K562 (cell line): ENCODE measurements at regions not wholly inside any gene's neighbourhood (a gene's known extent, or its start where the extent isn't known, plus 50 kb on each side); places are given as distances from the start of the nearest gene placed in this dataset.

Experiments used
- ATF6 ChIP-seq: sonication (generic); formaldehyde crosslinking; IDR thresholded peaks from 2 replicates; pipeline ENCODE4 v1.4.0; 2020; ENCODE audit warnings: mild to moderate bottlenecking, missing genetic modification reagents
- CHD4 ChIP-seq: fragments of 200-600 bp; sonication (generic); IDR thresholded peaks from 3 replicates; pipeline ENCODE4 v1.6.1; 2012; ENCODE audit warnings: low read depth, mild to moderate bottlenecking, mixed read lengths, low read length, inconsistent platforms; ENCODE audit not compliant: insufficient read depth, insufficient replicate concordance, poor library complexity, severe bottlenecking
- CTCF ChIP-seq, 3 experiments: IDR thresholded peaks in 2 of 3; conservative IDR thresholded peaks in 1 of 3; 2 replicates each; pipeline ENCODE4 v1.5.1; 2011 to 2012; ENCODE audit warnings: low read length in 3 of 3, mild to moderate bottlenecking in 3 of 3, control low read depth in 2 of 3, improper control_type of control experiment in 1 of 3, inconsistent platforms in 1 of 3, low read depth in 1 of 3, mixed read lengths in 1 of 3, moderate library complexity in 1 of 3; ENCODE audit not compliant: insufficient read depth in 2 of 3
- GTF3C2 ChIP-seq: IDR thresholded peaks from 3 replicates; pipeline ENCODE4 v1.6.1; 2011; ENCODE audit warnings: borderline replicate concordance, mild to moderate bottlenecking, moderate library complexity; ENCODE audit not compliant: insufficient read length; ENCODE audit errors: extremely low read depth
- JUND ChIP-seq, 2 experiments: IDR thresholded peaks; 2 replicates in 1 of 2; 3 replicates in 1 of 2; pipeline ENCODE4 v1.6.1; 2011; ENCODE audit warnings: borderline replicate concordance in 2 of 2, low read depth in 2 of 2, low read length in 2 of 2, improper control_type of control experiment in 1 of 2, missing biosample characterization in 1 of 2, missing genetic modification characterization in 1 of 2, missing genetic modification reagents in 1 of 2
- KDM5B ChIP-seq: fragments of 200-600 bp; sonication (generic); IDR thresholded peaks from 2 replicates; pipeline ENCODE4 v1.6.1; 2012; ENCODE audit warnings: low read depth, mild to moderate bottlenecking, moderate library complexity, low read length, control low read depth, inconsistent platforms; ENCODE audit not compliant: insufficient replicate concordance
- KLF1 ChIP-seq: fragments of 450-650 bp; IDR thresholded peaks from 2 replicates; pipeline ENCODE4 v1.6.1; 2016; ENCODE audit warnings: missing genetic modification characterization, missing compliant biosample characterization
- MAFF ChIP-seq: IDR thresholded peaks from 2 replicates; pipeline ENCODE4 v1.6.1; 2012; ENCODE audit warnings: low read length, improper control_type of control experiment
- MTA2 ChIP-seq: fragments of 450-650 bp; IDR thresholded peaks from 2 replicates; pipeline ENCODE4 v1.6.1; 2016; ENCODE audit warnings: low read depth
- MXI1 ChIP-seq: IDR thresholded peaks from 2 replicates; pipeline ENCODE4 v1.6.1; 2011; ENCODE audit warnings: low read depth, mild to moderate bottlenecking, improper control_type of control experiment, low read length
- POU5F1 ChIP-seq: fragments of 150-350 bp; IDR thresholded peaks from 2 replicates; pipeline ENCODE4 v1.6.1; 2014; ENCODE audit warnings: borderline replicate concordance, low read length, low read depth, mild to moderate bottlenecking; ENCODE audit not compliant: partially characterized antibody
- SMAD3 ChIP-seq: fragments of 450-650 bp; formaldehyde crosslinking; conservative IDR thresholded peaks from 2 replicates; pipeline ENCODE4 v1.4.0; 2020; ENCODE audit warnings: mild to moderate bottlenecking
- YY1 ChIP-seq, 3 experiments: IDR thresholded peaks; 2 replicates each; pipeline ENCODE4 v1.6.1; 2011; ENCODE audit warnings: low read length in 2 of 3, mild to moderate bottlenecking in 2 of 3, moderate library complexity in 2 of 3, borderline replicate concordance in 1 of 3, control low read depth in 1 of 3, low read depth in 1 of 3; ENCODE audit not compliant: insufficient read depth in 3 of 3, insufficient replicate concordance in 2 of 3, control insufficient read depth in 1 of 3, insufficient read length in 1 of 3; ENCODE audit errors: extremely low read depth in 1 of 3
- ZKSCAN1 ChIP-seq: fragments of 150-350 bp; IDR thresholded peaks from 2 replicates; pipeline ENCODE4 v1.6.1; 2016; ENCODE audit warnings: low read depth, low read length

GRCh38 chr10:3711918-3712317 lies 73.1 kb downstream of the KLF6 start:
- TF ChIP-seq CHD4, result no peak
- no peak for TF ChIP-seq KLF1
- no peak for TF ChIP-seq YY1 (IDR thresholded peaks at IDR 0.05; ENCODE audit: borderline replicate concordance in 1 of 3, control insufficient read depth in 1 of 3, extremely low read depth in 1 of 3, insufficient read depth in 3 of 3, insufficient read length in 1 of 3, insufficient replicate concordance in 2 of 3, low read depth in 1 of 3, low read length in 2 of 3)
- TF ChIP-seq JUND (IDR thresholded peaks at IDR 0.05; ENCODE audit: borderline replicate concordance, low read depth, low read length), result no peak
- TF ChIP-seq JUND (tag; IDR thresholded peaks at IDR 0.05; ENCODE audit: borderline replicate concordance, low read depth, low read length), result no peak
- TF ChIP-seq ATF6 (CRISPR knock-in tag), result no peak
- TF ChIP-seq GTF3C2, result no peak
- no peak for TF ChIP-seq POU5F1
- TF ChIP-seq MXI1, result no peak
- no peak for TF ChIP-seq KDM5B
- TF ChIP-seq CTCF (IDR thresholded peaks at IDR 0.05 in 2 of 3, conservative IDR thresholded peaks at IDR 0.05 in 1 of 3; ENCODE audit: insufficient read depth in 2 of 3, low read depth in 1 of 3, low read length in 3 of 3), result no peak
- TF ChIP-seq MAFF, result no peak
- TF ChIP-seq SMAD3, result no peak
- no peak for TF ChIP-seq ZKSCAN1
- TF ChIP-seq MTA2, result no peak
